NCI-H146 treated with DMSO at 0.1 percent for 48 hours (cell line): ENCODE measurements at regions not wholly inside any gene's neighbourhood (a gene's known extent, or its start where the extent isn't known, plus 50 kb on each side); places are given as distances from the start of the nearest gene placed in this dataset.
"Not testable (repeated sequence)": the region's sequence is repeated elsewhere in the genome, so short reads cannot be mapped to it uniquely, and the experiment has no call there.

Source experiments
- DNase-seq: peaks from one replicate; lab custom pipeline; 2025; ENCODE audit not compliant: unreplicated experiment; lab: John Stamatoyannopoulos, UW

DNA sequence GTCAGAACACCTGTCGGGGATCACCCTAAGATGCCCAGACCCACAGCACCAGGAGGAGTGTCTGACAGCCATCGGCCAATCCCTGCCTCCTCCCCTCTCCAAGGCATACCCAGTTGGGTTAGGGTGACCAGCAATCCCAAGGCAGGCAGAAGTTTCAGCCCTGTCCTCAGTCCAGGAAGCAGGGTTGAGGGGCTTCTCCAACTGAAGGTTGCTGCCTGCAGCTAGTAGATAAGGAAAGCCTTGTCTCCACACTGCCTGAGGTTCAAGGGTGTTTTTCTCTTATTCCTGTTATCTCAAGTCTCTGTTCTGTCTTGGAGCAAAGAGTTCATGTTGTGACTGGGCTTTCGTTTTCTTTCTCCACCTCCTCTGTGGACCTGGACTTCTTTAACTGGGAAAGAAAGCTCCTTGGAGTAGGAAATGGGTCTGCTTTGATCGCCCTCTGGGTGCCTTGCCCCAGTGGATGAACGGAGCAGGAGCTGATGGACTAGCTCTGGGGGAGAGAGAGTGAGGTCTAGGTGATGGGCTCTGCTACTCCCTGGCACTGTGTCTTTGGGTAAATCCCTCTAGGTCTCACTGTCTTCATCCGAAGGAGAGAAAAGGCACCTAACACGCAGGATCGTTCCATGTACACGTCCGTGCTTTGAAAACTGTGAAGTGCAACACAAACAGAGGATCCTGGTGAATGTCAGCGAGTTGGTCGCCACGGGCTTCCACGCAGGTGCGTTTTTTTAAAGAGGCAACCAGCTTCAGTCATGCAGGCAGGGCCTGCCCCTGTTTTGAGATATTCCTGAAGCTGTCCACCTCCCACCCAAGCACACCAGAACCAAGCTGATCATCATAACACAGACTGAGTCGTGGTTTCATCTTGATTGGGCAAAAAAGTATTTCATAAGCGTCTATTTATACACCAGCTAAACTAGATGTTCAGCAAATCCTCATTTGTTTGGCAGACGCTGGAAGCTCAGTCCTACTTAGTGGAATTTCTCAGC, 52.5 kb upstream of the FOXN3 start:
- DNase-seq: no peak

DNA sequence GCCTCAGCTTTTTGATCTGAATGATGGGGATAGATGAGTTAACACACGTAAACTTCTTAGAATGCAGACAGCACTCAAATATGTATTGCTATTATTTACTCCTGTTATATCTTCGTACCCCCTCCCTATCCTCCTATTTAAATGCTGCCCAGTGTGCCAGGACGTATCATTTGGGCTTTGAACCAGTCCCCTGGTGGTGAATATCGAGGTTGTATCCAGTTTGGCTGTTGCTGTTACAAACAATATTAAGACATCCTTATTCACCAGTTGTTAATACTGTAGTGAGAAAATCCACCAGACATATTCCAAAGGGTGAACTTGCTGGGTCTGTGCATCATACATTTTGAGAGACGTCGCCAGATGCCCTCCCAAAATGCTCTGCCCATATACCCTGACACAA, 51.5 kb upstream of the FOXN3 start:
- DNase-seq: no peak

DNA sequence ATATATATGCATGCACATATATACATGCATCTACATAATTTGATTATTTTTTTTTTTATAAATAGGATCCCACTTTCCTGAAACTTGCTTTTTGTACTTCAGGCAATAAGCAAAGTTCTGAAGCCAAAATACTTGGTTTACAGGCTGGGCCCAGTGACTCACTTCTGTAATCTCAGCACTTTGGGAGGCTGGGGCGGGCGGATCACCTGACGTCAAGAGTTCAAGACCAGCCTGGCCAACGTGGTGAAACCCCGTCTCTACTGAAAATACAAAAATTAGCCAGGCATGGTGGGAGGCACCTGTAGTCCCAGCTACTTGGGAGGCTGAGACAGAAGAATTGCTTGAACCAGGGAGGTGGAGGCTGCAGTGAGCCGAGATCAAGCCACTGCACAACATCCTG, 51.0 kb upstream of the FOXN3 start:
- DNase-seq: not testable (repeated sequence)

DNA sequence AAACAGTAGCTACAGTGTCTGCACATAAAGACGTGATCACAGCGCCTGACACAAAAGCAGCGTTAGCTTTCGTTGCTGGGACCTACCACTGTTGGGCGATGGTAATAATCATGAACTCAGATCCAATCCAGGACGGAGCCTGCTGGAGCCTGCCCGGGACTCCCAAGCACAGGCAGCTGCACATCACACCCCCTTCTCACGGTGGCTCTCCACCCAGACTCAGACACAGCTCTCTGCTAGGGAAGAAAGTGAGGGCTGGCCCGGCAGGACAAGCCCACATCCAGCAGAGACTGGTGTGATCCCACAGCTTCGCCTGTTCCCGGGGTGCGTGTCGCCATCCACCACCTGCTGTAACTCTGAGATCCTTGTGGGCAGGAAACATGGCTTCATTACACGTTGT, 49.9 kb upstream of the FOXN3 start:
- no peak for DNase-seq
